GM10248 (cell line): ENCODE measurements at regions not wholly inside any gene's neighbourhood (a gene's known extent, or its start where the extent isn't known, plus 50 kb on each side); places are given as distances from the start of the nearest gene placed in this dataset.

Source experiments
- CTCF ChIA-PET: fragments of 300-600 bp; sonication (Branson Sonifier 250); formaldehyde crosslinking; extraction: SDS; loops from one replicate; lab custom pipeline; 2021; ENCODE audit warnings: antibody characterized with exemption; lab: Yijun Ruan, JAX
- POLR2A ChIA-PET: fragments of 350-650 bp; sonication (Branson Sonifier 250); formaldehyde crosslinking; extraction: SDS; loops from one replicate; lab custom pipeline; 2020; ENCODE audit warnings: antibody characterized with exemption; lab: Yijun Ruan, JAX
- DNase-seq: peaks from one replicate; pipeline ENCODE4 v3.0.0; 2012; ENCODE audit errors: extremely low spot score
- TF ChIP-seq, protein P1 (sequence below): IDR thresholded peaks from 2 replicates; pipeline ENCODE4 v1.5.1; 2012; ENCODE audit warnings: mild to moderate bottlenecking, low read depth; ENCODE audit errors: extremely low read depth, missing control alignments, control extremely low read depth

DNA sequence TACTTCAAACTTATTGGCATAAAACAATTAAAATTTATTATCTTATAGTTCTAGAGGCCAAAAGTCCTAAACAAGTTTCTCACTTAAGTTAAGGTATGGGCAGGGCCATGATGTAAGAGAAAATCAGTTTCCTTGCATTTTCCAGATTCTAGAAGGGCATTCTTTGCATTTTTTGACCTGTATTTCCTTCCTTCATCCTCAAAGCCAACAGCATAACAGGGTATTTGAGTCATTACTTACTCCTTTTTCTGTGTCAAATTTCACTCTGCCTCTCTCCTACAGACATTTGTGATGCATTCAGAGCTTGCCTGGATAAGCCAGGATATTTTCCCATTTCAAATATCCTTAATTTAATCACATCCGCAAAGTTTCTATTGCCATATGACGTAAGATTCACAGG, 1499.0 kb downstream of the EFNA5 start:
- DNase-seq, result no peak
- POLR2A ChIA-PET, result no interaction called here
- CTCF ChIA-PET, result no interaction called here
- TF ChIP-seq, protein P1, sequence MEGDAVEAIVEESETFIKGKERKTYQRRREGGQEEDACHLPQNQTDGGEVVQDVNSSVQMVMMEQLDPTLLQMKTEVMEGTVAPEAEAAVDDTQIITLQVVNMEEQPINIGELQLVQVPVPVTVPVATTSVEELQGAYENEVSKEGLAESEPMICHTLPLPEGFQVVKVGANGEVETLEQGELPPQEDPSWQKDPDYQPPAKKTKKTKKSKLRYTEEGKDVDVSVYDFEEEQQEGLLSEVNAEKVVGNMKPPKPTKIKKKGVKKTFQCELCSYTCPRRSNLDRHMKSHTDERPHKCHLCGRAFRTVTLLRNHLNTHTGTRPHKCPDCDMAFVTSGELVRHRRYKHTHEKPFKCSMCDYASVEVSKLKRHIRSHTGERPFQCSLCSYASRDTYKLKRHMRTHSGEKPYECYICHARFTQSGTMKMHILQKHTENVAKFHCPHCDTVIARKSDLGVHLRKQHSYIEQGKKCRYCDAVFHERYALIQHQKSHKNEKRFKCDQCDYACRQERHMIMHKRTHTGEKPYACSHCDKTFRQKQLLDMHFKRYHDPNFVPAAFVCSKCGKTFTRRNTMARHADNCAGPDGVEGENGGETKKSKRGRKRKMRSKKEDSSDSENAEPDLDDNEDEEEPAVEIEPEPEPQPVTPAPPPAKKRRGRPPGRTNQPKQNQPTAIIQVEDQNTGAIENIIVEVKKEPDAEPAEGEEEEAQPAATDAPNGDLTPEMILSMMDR, result no peak

DNA sequence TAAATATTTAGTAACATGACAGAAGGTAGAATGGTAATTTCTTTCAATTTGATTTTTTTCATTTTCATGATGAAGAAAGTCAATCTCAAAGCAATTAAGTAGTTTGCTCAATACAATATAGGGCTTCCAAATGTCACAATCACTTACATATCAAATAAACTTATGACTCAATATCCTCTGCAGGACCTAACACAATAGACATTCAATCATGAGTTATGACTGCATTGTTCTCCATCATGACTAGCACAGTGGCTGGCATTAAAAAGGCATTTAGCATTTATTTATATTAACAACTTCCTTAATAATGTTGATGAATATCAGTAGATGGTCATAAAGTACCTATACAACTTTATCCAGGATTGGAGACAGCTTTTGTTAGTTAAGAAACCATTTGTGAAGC, 1499.6 kb downstream of the EFNA5 start:
- no peak for DNase-seq
- ChIA-PET POLR2A (no interaction called here), CTCF (no interaction called here)
- TF ChIP-seq, protein P1, result no peak

DNA sequence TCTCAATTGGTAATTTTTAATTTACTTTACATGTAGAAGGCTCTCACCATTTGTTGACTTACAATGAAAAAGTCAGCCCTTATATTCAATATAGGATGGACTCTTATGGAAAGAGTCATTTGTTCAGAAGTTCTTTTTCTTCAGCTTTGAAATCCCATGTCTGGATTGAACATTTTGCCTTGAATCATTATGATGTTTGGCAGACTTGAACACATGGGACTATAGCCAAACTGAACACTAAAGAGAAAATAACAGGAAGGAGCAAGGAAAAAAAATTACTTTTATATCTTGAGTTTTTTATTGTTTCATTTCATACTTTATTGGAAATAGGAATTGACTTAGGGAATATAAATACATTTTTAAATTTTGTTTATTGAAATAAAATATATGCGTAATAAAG, 1503.0 kb downstream of the EFNA5 start:
- POLR2A ChIA-PET, result no interaction called here
- TF ChIP-seq, protein P1, result no peak
- no peak for DNase-seq
- CTCF ChIA-PET, result no interaction called here

DNA sequence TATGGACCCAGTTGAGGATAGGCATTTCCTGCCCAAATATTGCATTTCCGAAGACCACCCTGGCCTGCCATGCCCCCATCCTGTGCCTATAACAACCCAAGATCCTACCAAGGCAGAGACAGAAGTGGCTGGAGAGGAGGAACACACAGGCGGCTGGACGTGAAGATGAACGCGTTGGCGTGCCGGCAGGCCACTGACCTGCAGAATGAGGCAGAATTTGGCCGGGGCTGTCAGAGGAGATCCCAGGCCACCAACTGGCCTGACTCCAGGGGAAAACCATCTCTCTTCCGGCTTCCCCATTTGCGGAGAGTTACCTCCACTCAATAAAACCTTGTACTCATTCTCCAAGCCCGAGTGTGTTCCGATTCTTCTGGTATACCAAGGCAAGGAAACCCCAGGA, 1507.5 kb downstream of the EFNA5 start:
- TF ChIP-seq, protein P1, result no peak
- DNase-seq, result no peak
- ChIA-PET CTCF (no interaction called here), POLR2A (no interaction called here)

DNA sequence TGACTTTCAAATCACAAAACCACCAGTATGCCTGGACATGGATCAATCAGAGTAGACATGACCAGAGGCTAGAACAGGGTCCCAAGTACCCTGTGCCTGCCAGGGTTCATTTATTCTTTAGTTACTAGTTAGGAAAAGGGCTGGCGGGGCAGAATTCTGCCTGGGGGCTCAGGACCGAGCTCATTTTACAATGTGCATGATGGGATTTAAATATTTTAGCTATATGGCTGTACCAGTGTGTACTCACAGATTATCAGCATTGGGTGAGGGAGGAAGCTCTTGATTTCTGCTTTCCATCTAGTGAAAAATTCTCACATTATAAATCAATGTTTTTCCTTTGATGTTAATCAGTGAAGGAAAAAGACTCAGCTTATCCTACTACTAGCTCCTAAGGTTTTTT, 1511.1 kb downstream of the EFNA5 start:
- ChIA-PET CTCF (no interaction called here), POLR2A (no interaction called here)
- TF ChIP-seq, protein P1, result no peak
- DNase-seq, result no peak

DNA sequence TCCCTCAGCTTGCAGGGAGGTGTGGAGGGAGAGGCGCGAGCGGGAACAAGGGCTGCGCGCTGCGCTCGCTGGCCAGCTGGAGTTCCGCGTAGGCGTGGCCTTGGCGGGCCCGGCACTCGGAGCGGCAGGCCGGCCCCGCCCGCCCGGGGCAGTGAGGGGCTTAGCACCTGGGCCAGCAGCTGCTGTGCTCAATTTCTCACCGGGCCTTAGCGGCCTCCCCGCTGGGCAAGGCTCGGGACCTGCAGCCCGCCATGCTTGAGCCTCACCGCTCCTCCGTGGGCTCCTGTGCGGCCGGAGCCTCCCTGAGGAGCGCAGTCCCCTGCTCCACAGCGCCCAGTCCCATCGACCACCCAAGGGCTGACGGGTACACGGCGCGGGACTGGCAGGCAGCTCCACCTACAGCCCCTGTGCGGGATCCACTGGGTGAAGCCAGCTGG, 1516.4 kb downstream of the EFNA5 start:
- CTCF ChIA-PET, result no interaction called here
- TF ChIP-seq, protein P1, result no peak
- POLR2A ChIA-PET, result no interaction called here
- DNase-seq, result no peak

DNA sequence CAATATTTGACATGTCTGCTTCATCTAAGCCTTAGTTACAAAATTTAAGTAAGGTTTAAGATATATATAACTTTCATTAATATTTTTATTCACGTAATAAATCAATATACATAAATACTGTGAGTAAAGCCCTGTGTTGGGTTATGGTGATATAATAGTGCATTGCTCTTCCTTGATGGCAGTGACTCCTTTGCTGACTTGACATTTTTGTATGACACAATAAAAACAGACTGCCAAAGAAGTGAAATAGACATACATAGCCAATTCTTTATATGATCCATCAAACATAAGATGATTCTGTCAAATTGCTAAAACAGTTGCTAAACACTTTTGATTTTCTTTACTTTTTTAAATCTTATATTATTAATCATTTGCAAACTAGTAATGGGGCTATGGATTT, 1518.2 kb downstream of the EFNA5 start:
- DNase-seq, result no peak
- POLR2A ChIA-PET, result no interaction called here
- TF ChIP-seq, protein P1, result no peak
- CTCF ChIA-PET, result no interaction called here
